Parathyroid adenoma (tissue), 2 donors: ENCODE measurements at regions not wholly inside any gene's neighbourhood (a gene's known extent, or its start where the extent isn't known, plus 50 kb on each side); places are given as distances from the start of the nearest gene placed in this dataset.

ENCODE experiments used
- H2AFZ ChIP-seq: fragments of 300-600 bp; sonication (generic); one replicate; pipeline ENCODE4 v1.7.0; 2017; ENCODE audit warnings: antibody characterized with exemption, mild to moderate bottlenecking
- H3K27ac ChIP-seq: fragments of 300-600 bp; sonication (generic); one replicate; pipeline ENCODE4 v1.7.0; 2017
- H3K27me3 ChIP-seq: fragments of 300-600 bp; sonication (generic); one replicate; pipeline ENCODE4 v1.7.0; 2017; ENCODE audit warnings: low read length; ENCODE audit not compliant: control insufficient read depth, insufficient read depth
- H3K36me3 ChIP-seq: fragments of 300-600 bp; sonication (generic); one replicate; pipeline ENCODE4 v1.7.0; 2017; ENCODE audit warnings: low read length; ENCODE audit not compliant: control insufficient read depth, insufficient read depth
- H3K4me1 ChIP-seq: fragments of 300-600 bp; sonication (generic); one replicate; pipeline ENCODE4 v1.7.0; 2017; ENCODE audit warnings: control low read depth
- H3K4me2 ChIP-seq: fragments of 300-600 bp; sonication (generic); one replicate; pipeline ENCODE4 v1.7.0; 2017; ENCODE audit warnings: low read length
- H3K4me3 ChIP-seq: fragments of 300-600 bp; sonication (generic); one replicate; pipeline ENCODE4 v1.7.0; 2017; ENCODE audit warnings: low read depth, low read length
- H3K79me2 ChIP-seq: fragments of 300-600 bp; sonication (generic); one replicate; pipeline ENCODE4 v1.7.0; 2017; ENCODE audit warnings: control low read depth
- H3K9ac ChIP-seq: fragments of 300-600 bp; sonication (generic); one replicate; pipeline ENCODE4 v1.7.0; 2017; ENCODE audit warnings: mild to moderate bottlenecking
- H3K9me3 ChIP-seq: fragments of 300-600 bp; sonication (generic); one replicate; pipeline ENCODE4 v1.7.0; 2017; ENCODE audit warnings: low read length; ENCODE audit not compliant: control insufficient read depth
- TF ChIP-seq, protein P1 (sequence below): fragments of 300-600 bp; sonication (generic); IDR thresholded peaks from one replicate; pipeline ENCODE4 v1.7.0; 2017; ENCODE audit warnings: antibody characterized with exemption, mild to moderate bottlenecking
- donor health status: primary hyperparathyroidism.

GRCh38 chr4:114052227-114052626 lies 72.8 kb upstream of the ARSJ start:
- no peak overlapping the region for H3K4me3 ChIP-seq
- no peak overlapping the region for H2AFZ ChIP-seq
- H3K9me3 ChIP-seq = no peaks in the 10 kb centered on the region
- no peak overlapping the region for H3K27ac ChIP-seq
- no peaks in the 10 kb centered on the region for H3K27me3 ChIP-seq
- no peak overlapping the region for H3K4me2 ChIP-seq
- no peak overlapping the region for H3K9ac ChIP-seq
- H3K4me1 ChIP-seq = no peaks in the 10 kb centered on the region
- H3K79me2 ChIP-seq = no peaks in the 10 kb centered on the region
- H3K36me3 ChIP-seq = no peaks in the 10 kb centered on the region
- TF ChIP-seq, protein P1, sequence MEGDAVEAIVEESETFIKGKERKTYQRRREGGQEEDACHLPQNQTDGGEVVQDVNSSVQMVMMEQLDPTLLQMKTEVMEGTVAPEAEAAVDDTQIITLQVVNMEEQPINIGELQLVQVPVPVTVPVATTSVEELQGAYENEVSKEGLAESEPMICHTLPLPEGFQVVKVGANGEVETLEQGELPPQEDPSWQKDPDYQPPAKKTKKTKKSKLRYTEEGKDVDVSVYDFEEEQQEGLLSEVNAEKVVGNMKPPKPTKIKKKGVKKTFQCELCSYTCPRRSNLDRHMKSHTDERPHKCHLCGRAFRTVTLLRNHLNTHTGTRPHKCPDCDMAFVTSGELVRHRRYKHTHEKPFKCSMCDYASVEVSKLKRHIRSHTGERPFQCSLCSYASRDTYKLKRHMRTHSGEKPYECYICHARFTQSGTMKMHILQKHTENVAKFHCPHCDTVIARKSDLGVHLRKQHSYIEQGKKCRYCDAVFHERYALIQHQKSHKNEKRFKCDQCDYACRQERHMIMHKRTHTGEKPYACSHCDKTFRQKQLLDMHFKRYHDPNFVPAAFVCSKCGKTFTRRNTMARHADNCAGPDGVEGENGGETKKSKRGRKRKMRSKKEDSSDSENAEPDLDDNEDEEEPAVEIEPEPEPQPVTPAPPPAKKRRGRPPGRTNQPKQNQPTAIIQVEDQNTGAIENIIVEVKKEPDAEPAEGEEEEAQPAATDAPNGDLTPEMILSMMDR = no peak

DNA sequence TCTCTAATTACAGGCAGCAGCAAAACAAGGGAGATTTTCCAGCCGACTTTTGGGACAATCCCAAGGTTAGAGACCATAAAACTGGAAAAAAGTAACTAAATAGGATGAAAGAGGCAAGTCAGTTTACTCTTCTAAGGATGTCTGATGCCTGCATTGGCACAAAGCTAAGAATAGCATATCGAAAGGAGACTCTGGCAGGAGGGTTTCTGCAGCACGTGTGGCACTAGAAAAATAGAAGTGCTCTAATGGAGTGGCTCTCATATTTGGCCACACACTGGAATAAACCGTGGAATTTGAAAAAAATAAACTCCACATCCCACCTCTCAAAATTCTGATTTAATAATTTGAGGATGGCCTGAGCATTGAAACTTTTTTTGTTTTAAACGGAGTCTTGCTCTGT lies 77.2 kb upstream of the ARSJ start:
- Histone ChIP-seq H2AFZ (no peak overlapping the region), H3K36me3 (no peaks in the 10 kb centered on the region), H3K79me2 (no peaks in the 10 kb centered on the region), H3K4me1 (no peaks in the 10 kb centered on the region), H3K4me3 (no peak overlapping the region), H3K9me3 (no peaks in the 10 kb centered on the region), H3K27ac (no peak overlapping the region), H3K9ac (no peak overlapping the region), H3K27me3 (no peaks in the 10 kb centered on the region), H3K4me2 (no peak overlapping the region)
- TF ChIP-seq, protein P1 = no peak

DNA sequence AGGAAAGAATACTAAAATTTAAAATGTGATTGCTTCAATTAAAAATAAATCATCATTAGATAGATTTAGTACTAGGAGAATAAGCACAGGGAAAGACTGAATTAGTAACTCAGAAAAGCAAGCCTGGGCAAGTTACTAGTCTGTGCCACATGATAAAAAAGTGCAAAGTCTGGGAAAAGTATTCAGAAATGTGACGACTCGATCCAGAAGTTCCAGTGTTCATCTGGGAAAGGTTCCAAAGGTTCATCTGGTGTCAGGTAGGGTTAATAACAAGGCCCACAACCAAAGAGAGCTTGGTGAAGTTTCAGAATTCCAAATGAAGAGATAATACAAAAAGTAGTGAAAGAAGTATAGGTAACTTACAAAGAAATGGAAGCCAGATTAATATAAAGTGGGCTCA lies 78.3 kb upstream of the ARSJ start:
- Histone ChIP-seq H3K27me3 (no peaks in the 10 kb centered on the region), H3K27ac (no peak overlapping the region)

DNA sequence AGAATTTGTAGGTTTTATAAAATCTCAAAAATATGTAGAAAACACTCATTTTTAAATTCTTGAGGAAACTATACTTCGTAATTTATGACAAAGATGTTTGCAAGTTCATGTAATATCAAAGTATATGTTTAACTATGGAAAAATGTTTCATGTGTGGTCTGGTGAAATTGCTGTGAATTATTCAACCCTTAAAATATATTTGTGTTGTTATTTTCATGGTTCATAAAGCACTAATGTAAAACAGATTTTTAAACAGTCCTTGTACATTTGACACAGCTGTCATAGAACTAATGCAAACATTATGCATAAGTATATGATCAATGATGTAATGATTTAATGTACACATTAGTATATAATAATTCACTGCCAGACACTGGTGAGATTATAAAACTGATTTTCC lies 83.1 kb upstream of the ARSJ start:
- Histone ChIP-seq H3K27ac (no peak overlapping the region), H3K9me3 (no peaks in the 10 kb centered on the region), H3K36me3 (no peaks in the 10 kb centered on the region), H3K4me3 (no peak overlapping the region), H2AFZ (no peak overlapping the region), H3K4me2 (no peak overlapping the region), H3K27me3 (no peaks in the 10 kb centered on the region), H3K79me2 (no peaks in the 10 kb centered on the region), H3K4me1 (no peaks in the 10 kb centered on the region), H3K9ac (no peak overlapping the region)
- TF ChIP-seq, protein P1 = no peak

More for the DNA sequence above, 78.3 kb upstream of the ARSJ start:
- Histone ChIP-seq H3K36me3 (no peaks in the 10 kb centered on the region), H3K9me3 (no peaks in the 10 kb centered on the region), H3K4me3 (no peak overlapping the region), H2AFZ (no peak overlapping the region), H3K4me2 (no peak overlapping the region), H3K9ac (no peak overlapping the region), H3K4me1 (no peaks in the 10 kb centered on the region), H3K79me2 (no peaks in the 10 kb centered on the region)
- TF ChIP-seq, protein P1 = no peak

DNA sequence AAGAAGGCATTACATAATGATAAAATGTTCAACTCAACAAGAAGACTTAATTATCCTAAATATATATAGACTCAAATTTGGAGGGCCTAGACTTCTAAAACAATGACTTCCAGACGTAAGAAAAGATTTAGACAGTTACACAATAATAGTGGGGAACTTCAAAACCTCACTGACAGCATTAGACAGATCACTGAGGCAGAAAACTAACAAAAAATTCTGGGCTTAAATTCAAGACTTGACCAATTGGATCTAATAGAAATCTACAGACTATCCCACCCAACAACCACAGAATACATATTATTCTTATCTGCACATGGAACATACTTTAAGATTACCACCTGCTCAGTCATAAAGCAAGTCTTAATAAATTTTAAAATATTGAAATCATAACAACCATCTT lies 93.3 kb upstream of the ARSJ start:
- Histone ChIP-seq H3K79me2 (no peaks in the 10 kb centered on the region), H3K4me3 (no peak overlapping the region), H2AFZ (no peak overlapping the region), H3K9me3 (no peaks in the 10 kb centered on the region), H3K4me2 (no peak overlapping the region), H3K27ac (no peak overlapping the region), H3K4me1 (no peaks in the 10 kb centered on the region), H3K9ac (no peak overlapping the region), H3K36me3 (no peaks in the 10 kb centered on the region), H3K27me3 (no peaks in the 10 kb centered on the region)
- TF ChIP-seq, protein P1 = no peak
